Astrocyte (in vitro differentiated cells and primary cell): ENCODE measurements at regions not wholly inside any gene's neighbourhood (a gene's known extent, or its start where the extent isn't known, plus 50 kb on each side); places are given as distances from the start of the nearest gene placed in this dataset.
A peak's percentile ranks its signal among the peaks of the same experiment; 100 is the strongest.
"Not testable (repeated sequence)": the region's sequence is repeated elsewhere in the genome, so short reads cannot be mapped to it uniquely, and the experiment has no call there.

Experiments
- DNase-seq: peaks from one replicate; pipeline ENCODE4 v3.0.0-alpha.2; 2010; ENCODE audit warnings: low read depth
- FAIRE-seq: peaks from 2 replicates; lab custom pipeline; 2011; peaks lifted over from hg19 to GRCh38; lab: Jason Lieb, UNC
- H2AFZ ChIP-seq: 2 replicates; pipeline ENCODE4 v1.6.0; 2012; ENCODE audit warnings: low read depth, low read length, inconsistent platforms
- H3K27ac ChIP-seq: 2 replicates; pipeline ENCODE4 v1.5.1; 2011; ENCODE audit warnings: low read depth, low read length, inconsistent platforms
- H3K27me3 ChIP-seq: 2 replicates; pipeline ENCODE4 v1.6.0; 2011; ENCODE audit warnings: low read length, inconsistent platforms; ENCODE audit not compliant: insufficient read depth
- H3K36me3 ChIP-seq: 2 replicates; pipeline ENCODE4 v1.5.1; 2011; ENCODE audit warnings: low read length, inconsistent platforms; ENCODE audit not compliant: insufficient read depth
- H3K4me1 ChIP-seq: 2 replicates; pipeline ENCODE4 v1.5.1; 2011; ENCODE audit warnings: low read length, inconsistent platforms; ENCODE audit not compliant: insufficient read depth
- H3K4me2 ChIP-seq: 2 replicates; pipeline ENCODE4 v1.6.0; 2012; ENCODE audit warnings: low read length, inconsistent platforms
- H3K4me3 ChIP-seq: 2 replicates; pipeline ENCODE4 v1.5.1; 2011; ENCODE audit warnings: low read depth, mild to moderate bottlenecking, low read length, inconsistent platforms; ENCODE audit not compliant: insufficient read depth
- H3K79me2 ChIP-seq: 2 replicates; pipeline ENCODE4 v1.6.0; 2012; ENCODE audit warnings: mild to moderate bottlenecking, low read length, inconsistent platforms; ENCODE audit not compliant: insufficient read depth
- H3K9ac ChIP-seq: 2 replicates; pipeline ENCODE4 v1.6.0; 2012; ENCODE audit warnings: mild to moderate bottlenecking, low read length, inconsistent platforms
- H3K9me3 ChIP-seq: 2 replicates; pipeline ENCODE4 v1.5.1; 2012; ENCODE audit warnings: low read depth, mild to moderate bottlenecking, low read length, inconsistent platforms; ENCODE audit not compliant: insufficient read depth
- H4K20me1 ChIP-seq: 2 replicates; pipeline ENCODE4 v1.6.0; 2012; ENCODE audit warnings: low read length, inconsistent platforms; ENCODE audit not compliant: insufficient read depth
- H3K27ac Mint-ChIP-seq: one replicate; pipeline ENCODE4 v1.8.0; 2021; ENCODE audit warnings: mild to moderate bottlenecking, mixed read lengths; ENCODE audit not compliant: unreplicated experiment
- H3K27me3 Mint-ChIP-seq: one replicate; pipeline ENCODE4 v1.8.0; 2021; ENCODE audit warnings: low read depth, mixed read lengths; ENCODE audit not compliant: unreplicated experiment
- H3K36me3 Mint-ChIP-seq: one replicate; pipeline ENCODE4 v1.8.0; 2021; ENCODE audit warnings: low read depth, mixed read lengths; ENCODE audit not compliant: unreplicated experiment
- H3K4me1 Mint-ChIP-seq: one replicate; pipeline ENCODE4 v1.8.0; 2021; ENCODE audit warnings: low read depth, mixed read lengths; ENCODE audit not compliant: unreplicated experiment
- H3K4me3 Mint-ChIP-seq: one replicate; pipeline ENCODE4 v1.8.0; 2021; ENCODE audit warnings: mild to moderate bottlenecking, moderate library complexity, mixed read lengths; ENCODE audit not compliant: unreplicated experiment
- H3K9me3 Mint-ChIP-seq: one replicate; pipeline ENCODE4 v1.8.0; 2021; ENCODE audit warnings: mild to moderate bottlenecking, mixed read lengths; ENCODE audit not compliant: unreplicated experiment

GRCh38 chr2:87524619-87525188 lies 223.2 kb upstream of the PLGLB2 start:
- not testable (repeated sequence) for H3K36me3 Mint-ChIP-seq, DNase-seq, H2AFZ ChIP-seq, H3K4me1 ChIP-seq, H3K27ac ChIP-seq, H3K9ac ChIP-seq, H3K27ac Mint-ChIP-seq, H3K4me3 ChIP-seq, H3K27me3 Mint-ChIP-seq, FAIRE-seq, H3K9me3 Mint-ChIP-seq, H3K36me3 ChIP-seq, H3K4me1 Mint-ChIP-seq, H3K27me3 ChIP-seq, H3K4me3 Mint-ChIP-seq, H3K9me3 ChIP-seq, H3K4me2 ChIP-seq
- peaks cover 19% of the 10 kb centered on the region for H3K79me2 ChIP-seq
- H4K20me1 ChIP-seq: peaks cover 12% of the 10 kb centered on the region

DNA sequence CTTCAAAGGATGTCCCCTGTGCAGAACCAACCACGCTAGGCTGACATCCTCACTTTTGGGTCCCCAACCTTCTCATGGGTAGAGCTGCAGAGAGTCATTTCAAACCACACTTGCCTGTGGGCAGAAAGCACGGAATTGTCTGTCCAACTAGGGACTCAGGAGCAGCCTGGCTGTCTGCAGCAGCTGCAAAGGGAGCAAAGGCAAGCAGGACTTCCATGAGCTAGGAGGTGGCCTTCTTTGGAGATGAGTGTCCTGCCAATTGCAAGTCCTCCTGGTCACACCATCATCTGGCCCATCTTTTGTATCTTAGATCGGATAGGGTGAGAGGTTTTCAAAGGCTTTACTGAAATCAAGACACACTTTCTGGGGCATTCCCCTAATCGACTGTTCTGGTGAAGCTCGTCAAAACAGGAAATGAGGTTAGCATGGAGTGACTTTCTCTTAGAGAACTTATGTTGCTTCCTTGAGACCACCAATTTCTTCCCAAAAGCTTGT lies 222.3 kb upstream of the PLGLB2 start:
- not testable (repeated sequence) for H2AFZ ChIP-seq, H3K9me3 Mint-ChIP-seq, H3K27me3 ChIP-seq, H3K4me3 Mint-ChIP-seq, H3K9me3 ChIP-seq, FAIRE-seq, H3K36me3 ChIP-seq, H3K27ac Mint-ChIP-seq, H3K36me3 Mint-ChIP-seq, H3K4me1 Mint-ChIP-seq, H3K4me2 ChIP-seq, H3K4me1 ChIP-seq, DNase-seq, H3K27ac ChIP-seq, H3K4me3 ChIP-seq, H3K9ac ChIP-seq, H3K27me3 Mint-ChIP-seq
- peaks cover 16% of the 10 kb centered on the region for H3K79me2 ChIP-seq
- H4K20me1 ChIP-seq: peaks cover 12% of the 10 kb centered on the region

DNA sequence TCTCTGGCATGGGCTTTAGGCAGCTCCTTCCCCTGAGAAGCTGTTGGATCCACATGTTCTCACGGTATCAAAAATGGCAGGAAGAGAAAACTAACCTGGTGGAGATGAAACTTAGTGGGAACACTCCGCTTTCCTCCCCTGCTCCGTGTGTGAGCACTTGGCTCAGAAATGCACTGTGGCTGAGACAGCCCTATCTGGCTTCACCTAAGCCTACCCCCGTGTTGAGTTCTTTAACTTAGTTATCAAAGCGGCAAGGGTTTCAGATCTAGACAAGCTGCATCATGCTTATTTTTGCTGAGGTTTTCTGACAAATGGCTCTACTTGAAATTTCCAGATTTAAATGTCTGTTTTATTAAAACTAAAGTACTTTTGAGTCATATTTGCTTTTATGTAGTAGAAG lies 221.6 kb upstream of the PLGLB2 start:
- not testable (repeated sequence) for H3K4me1 ChIP-seq, H3K36me3 ChIP-seq, H3K27me3 Mint-ChIP-seq, FAIRE-seq, DNase-seq, H3K27me3 ChIP-seq, H3K9me3 Mint-ChIP-seq, H3K9me3 ChIP-seq, H3K4me3 Mint-ChIP-seq, H3K4me1 Mint-ChIP-seq, H3K4me2 ChIP-seq, H3K4me3 ChIP-seq, H3K9ac ChIP-seq, H3K27ac Mint-ChIP-seq, H3K27ac ChIP-seq, H2AFZ ChIP-seq, H3K36me3 Mint-ChIP-seq
- peaks cover 10% of the 10 kb centered on the region for H4K20me1 ChIP-seq
- peaks cover 13% of the 10 kb centered on the region for H3K79me2 ChIP-seq

- not testable (repeated sequence) for H3K27ac Mint-ChIP-seq
Observed at GRCh38 chr2:87531968-87532715, 215.7 kb upstream of the PLGLB2 start.

DNA sequence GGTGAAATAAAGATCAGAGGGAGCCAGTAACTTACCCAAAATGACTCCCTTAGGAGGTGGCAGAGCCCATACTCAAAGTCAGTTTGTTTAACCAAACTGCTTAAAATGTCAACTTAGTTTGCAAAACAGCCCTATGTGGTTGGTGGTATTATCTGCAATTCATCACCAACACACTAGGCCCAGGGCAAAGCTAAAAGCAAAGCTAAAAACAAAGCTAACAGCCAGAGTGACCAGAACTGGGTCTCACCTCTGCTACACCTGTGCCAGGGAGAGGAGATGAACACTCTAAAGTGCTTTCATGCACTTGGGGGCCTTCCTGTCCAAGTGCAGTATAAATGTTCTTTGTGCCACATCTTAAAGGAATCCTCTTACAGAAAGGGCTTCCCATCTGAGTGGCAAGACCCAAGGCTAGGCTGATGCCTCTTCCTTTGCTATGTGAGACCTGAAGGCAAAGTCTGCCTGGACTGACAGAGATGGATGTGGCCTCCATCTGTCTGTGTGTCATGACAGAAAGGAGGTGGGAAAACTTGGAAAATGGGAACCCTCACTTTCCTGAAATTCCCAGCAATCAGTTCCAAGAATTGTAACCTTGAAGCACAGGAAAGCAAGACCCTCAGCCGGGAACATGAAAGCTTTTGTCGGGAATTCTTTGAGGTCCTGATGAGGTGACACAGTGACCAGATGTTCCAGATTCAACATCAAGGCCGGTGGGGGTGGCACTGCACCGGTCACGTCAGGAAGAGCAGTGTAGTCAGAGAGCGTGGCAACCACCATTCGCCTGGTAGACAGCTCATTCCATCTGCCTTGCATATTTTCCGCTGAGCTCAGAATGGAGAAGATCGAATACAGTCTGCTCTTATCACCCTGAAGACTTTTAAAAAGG lies 214.3 kb upstream of the PLGLB2 start:
- FAIRE-seq, H3K4me1 Mint-ChIP-seq, H3K36me3 ChIP-seq, H2AFZ ChIP-seq, H3K27me3 ChIP-seq, H4K20me1 ChIP-seq, H3K9me3 ChIP-seq, H3K4me3 ChIP-seq, H3K9me3 Mint-ChIP-seq, H3K4me3 Mint-ChIP-seq, H3K27ac ChIP-seq, H3K9ac ChIP-seq, H3K4me2 ChIP-seq, H3K79me2 ChIP-seq, H3K27me3 Mint-ChIP-seq, H3K4me1 ChIP-seq, H3K36me3 Mint-ChIP-seq: not testable (repeated sequence)
- H3K27ac Mint-ChIP-seq: peak overlapping the region; percentile 26
- peak; percentile 59 for DNase-seq

More at GRCh38 chr2:87531968-87532715, 215.7 kb upstream of the PLGLB2 start:
- not testable (repeated sequence) for H3K79me2 ChIP-seq, H3K9ac ChIP-seq, H3K27ac ChIP-seq, H3K4me2 ChIP-seq, H3K27me3 ChIP-seq, DNase-seq, H3K9me3 Mint-ChIP-seq, H3K4me1 Mint-ChIP-seq, H4K20me1 ChIP-seq, H3K9me3 ChIP-seq, FAIRE-seq, H3K4me1 ChIP-seq, H3K36me3 Mint-ChIP-seq, H3K36me3 ChIP-seq, H3K4me3 ChIP-seq, H3K27me3 Mint-ChIP-seq, H3K4me3 Mint-ChIP-seq, H2AFZ ChIP-seq
